ENCODE measurements at regions not wholly inside any gene's neighbourhood (a gene's known extent, or its start where the extent isn't known, plus 50 kb on each side); places are given as distances from the start of the nearest gene placed in this dataset.
A peak's percentile ranks its signal among the peaks of the same experiment; 100 is the strongest.
"Not testable (repeated sequence)": the region's sequence is repeated elsewhere in the genome, so short reads cannot be mapped to it uniquely, and the experiment has no call there.

- DNase-seq (ENCODE audit: low read depth in 1 of 2, low spot score in 1 of 2), result no peak
Observed at GRCh38 chr3:194189243-194189791, 53.4 kb downstream of the HES1 start.

DNA sequence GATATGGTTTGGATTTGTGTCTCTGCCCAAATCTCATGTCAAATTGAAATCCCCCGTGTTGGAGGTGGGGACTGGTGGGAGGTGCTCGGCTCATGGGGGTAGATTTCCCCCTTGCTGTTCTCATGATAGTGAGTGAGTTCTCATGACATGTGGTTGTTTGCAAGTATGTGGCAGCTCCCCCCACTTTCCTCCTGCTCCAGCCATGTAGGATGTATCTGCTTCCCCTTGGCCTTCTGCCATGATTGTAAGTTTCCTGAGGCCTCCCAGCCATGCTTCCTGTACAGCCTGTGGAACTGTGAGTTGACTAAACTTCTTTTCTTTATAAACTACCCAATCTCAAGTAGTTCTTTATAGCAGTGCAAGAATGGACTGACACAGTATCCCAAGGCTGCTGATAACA is 55.9 kb downstream of the HES1 start:
- not testable (repeated sequence) for DNase-seq (ENCODE audit: low read depth in 1 of 2, low spot score in 1 of 2)

GRCh38 chr3:194194051-194194756 is 58.3 kb downstream of the HES1 start:
- DNase-seq (ENCODE audit: low read depth in 1 of 2, low spot score in 1 of 2), result no peak

- DNase-seq (ENCODE audit: low read depth in 1 of 2, low spot score in 1 of 2), result no peak
Observed at GRCh38 chr3:194194757-194195085, 58.8 kb downstream of the HES1 start.

DNA sequence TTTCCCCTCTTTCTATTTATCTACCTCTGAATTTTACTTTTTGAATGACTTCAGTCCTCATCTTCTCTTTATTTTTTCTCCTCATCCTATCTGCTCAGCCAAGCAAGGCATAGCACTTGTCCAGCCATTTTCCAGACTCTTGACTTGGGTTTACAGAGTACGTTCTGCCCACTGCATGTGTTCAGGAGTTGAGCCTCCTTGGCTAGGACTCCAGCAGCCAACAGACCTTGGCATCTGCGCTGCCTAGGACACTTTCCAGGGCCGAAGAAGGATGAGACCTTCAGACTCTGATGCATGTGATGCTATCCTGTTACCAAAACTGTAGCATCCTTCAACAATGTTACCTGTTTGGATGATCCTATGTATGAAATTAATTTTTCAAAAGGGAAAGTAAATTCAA is 59.7 kb downstream of the HES1 start:
- DNase-seq (ENCODE audit: low read depth in 1 of 2, low spot score in 1 of 2), result no peak

GRCh38 chr3:194196876-194197275 is 60.9 kb downstream of the HES1 start:
- DNase-seq (ENCODE audit: low read depth in 1 of 2, low spot score in 1 of 2), result no peak

GRCh38 chr3:194197396-194197960 is 61.5 kb downstream of the HES1 start:
- DNase-seq (ENCODE audit: low read depth in 1 of 2, low spot score in 1 of 2), result no peak

DNA sequence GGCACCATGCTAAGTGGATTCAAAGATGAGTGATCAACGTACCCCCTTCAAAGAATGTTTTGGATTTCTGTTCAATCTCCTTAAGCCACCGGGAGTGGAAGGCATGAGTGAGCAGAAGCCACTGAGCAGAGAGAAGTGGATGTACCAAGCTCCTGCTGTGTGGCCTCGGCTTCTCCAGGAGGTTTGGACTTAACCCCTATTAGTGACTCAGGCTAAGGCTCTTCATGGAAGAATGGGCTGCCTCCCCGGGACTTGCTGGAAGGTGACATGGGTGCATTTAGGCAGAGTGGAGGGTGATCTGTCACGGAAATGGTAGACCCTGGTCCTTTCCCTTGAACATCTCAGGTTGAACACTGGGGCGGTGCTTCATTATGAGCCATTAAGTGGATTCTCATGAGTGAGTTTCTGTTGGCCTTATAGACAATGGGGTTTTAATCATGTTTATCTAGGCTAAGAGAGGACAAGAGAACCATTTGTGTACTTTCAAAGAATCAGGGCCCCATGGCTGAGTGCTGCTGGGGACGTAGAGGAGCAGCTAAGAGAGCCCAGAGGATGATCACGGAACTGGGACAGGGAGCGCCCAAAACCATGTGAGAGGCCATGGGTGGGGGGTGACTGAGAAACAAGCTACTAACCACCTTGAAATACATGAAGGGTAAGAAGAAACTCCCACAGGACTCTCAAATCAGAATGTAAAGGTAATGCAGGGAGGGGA is 62.2 kb downstream of the HES1 start:
- no peak for DNase-seq (ENCODE audit: low read depth in 1 of 2, low spot score in 1 of 2)

- no peak for DNase-seq (ENCODE audit: low read depth in 1 of 2, low spot score in 1 of 2)
Observed at GRCh38 chr3:194198938-194199337, 63.0 kb downstream of the HES1 start.

DNA sequence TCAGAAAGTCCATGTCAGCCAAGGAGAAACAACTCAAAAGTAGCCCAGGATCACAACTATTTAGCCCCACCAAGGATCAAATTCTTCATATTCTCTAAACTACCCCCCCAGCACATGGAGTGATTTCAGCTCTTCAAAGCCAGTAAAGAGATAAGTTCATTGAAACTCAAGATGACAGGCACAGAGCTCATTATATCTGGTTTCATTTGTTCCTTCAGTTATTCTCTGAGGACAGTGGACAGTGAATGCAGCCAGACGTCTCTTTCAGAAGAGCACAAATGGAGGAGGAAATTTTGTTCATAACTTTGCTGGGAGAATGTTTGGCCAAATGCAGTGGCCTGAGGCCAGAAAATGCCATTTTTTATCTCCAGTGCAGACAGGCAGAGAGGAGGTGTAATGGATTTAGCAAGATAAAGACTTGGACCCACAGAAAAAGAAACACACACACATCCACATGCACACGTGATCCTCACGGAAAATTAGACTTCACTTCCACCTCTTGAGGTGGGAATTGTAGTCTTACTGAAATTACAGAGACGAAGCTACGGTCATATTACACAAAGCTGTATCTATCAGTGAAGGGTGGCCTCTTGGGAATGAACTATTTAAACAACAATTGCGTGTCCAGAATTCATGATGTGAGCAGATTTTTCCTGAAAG is 64.6 kb downstream of the HES1 start:
- DNase-seq (ENCODE audit: low read depth in 1 of 2, low spot score in 1 of 2), result no peak

- DNase-seq (ENCODE audit: low read depth in 1 of 2, low spot score in 1 of 2), result no peak
Observed at GRCh38 chr3:194201953-194202666, 66.2 kb downstream of the HES1 start.

GRCh38 chr3:194203482-194204041 is 67.6 kb downstream of the HES1 start:
- peak in 1 of 2 donors; percentile 8 for DNase-seq (ENCODE audit: low read depth in 1 of 2, low spot score in 1 of 2)

GRCh38 chr3:194204042-194204987 is 68.4 kb downstream of the HES1 start:
- DNase-seq (ENCODE audit: low read depth in 1 of 2, low spot score in 1 of 2), result peak in 1 of 2 donors; percentile 4

DNA sequence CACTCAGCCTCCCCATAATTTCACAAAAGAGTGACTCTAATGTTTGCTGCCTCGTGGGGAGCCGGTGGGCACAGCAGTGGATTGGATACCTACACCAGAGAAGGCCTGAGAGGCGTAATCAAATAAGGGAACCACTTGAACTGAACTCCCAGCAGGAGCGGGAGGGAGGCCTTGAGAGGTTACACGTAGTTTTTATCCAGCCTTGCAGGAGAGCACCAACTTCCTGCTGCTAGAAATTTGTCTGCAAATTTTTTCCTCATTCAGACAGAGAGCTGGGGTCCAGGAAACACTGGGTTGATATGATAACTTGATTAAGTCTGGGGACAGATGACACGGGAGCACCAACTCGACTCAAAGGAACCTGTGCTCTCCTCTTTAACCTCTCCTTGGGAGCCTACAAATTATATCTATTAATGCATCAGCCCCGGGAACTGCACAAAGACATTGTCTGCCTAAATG is 69.8 kb downstream of the HES1 start:
- peak in 1 of 2 donors; percentile 8 for DNase-seq (ENCODE audit: low read depth in 1 of 2, low spot score in 1 of 2)

GRCh38 chr3:194206320-194206719 is 70.4 kb downstream of the HES1 start:
- DNase-seq (ENCODE audit: low read depth in 1 of 2, low spot score in 1 of 2), result no peak

DNA sequence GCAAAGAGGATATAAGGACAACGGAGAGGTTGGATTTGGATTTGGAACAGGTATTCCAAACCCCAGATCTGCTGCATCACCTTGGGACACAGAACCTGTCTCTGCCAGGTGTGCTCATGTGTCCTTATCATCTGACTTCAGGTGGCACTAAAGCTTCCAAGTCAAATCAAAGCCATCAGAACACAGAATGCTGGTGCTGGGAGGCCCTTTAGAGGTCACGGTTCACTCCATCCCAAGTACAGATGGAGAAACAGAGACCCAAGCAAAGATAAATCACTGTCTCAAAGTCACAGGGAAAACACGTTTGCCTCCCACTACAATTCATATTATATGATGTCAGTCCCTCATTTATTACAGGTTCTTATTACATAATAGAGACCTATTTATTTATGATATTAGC is 72.8 kb downstream of the HES1 start:
- DNase-seq (ENCODE audit: low read depth in 1 of 2, low spot score in 1 of 2), result no peak

DNA sequence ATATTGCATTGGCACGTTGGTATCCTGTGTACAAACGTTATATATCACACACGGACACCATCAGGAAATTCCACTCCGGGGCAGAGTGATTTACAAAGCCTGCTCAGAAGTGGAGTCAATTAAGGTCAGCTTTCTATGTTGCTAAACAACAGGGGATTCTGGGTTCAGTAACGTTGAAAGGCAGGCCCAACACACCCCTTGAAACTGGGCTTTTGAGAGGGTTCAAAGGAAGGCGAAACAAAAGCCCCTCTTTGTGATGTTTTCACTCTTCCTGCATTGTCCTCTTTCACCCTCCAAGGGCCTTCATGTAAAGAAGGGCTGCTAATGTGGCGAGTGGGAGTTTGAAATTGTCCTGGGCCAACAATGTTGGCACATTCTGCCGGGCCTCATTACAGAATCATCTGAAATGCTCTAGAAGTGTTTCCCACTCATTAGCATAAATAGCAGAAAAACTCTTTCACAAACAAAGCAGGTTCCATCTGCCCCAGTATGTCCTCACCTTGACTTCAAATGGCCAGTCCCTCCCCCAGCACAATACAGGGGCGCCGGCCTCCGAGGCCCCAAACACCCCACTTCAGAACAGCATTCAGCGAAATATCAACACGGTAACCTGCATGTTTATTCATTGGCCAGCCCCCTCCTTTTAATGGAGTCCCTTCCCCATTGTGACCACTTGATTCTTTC is 76.4 kb downstream of the HES1 start:
- no peak for DNase-seq (ENCODE audit: low read depth in 1 of 2, low spot score in 1 of 2)

DNA sequence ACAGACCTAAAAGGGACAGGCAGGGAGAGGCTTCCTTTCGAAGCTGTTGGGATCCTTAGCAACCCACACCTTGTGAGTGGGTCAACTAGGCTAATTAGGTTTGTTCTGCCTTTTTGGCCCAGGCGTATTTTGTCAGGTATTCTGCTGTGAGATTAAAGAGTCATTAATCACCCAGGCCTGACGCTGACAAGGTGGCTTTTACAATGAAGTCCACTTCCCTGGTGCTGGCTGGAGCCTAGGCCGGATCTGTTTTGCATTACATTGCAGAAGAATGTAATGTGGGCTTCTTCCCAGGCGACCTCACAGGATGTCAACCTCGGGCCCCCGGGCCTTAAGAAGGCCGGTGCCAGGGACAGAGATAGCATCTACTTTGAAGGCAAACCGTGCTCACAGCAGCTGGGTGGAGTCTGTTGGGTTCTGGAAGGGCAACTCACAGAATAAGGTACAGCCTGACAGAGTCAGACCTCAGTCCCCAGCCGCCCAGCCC is 76.9 kb downstream of the HES1 start:
- DNase-seq (ENCODE audit: low read depth in 1 of 2, low spot score in 1 of 2), result no peak

DNA sequence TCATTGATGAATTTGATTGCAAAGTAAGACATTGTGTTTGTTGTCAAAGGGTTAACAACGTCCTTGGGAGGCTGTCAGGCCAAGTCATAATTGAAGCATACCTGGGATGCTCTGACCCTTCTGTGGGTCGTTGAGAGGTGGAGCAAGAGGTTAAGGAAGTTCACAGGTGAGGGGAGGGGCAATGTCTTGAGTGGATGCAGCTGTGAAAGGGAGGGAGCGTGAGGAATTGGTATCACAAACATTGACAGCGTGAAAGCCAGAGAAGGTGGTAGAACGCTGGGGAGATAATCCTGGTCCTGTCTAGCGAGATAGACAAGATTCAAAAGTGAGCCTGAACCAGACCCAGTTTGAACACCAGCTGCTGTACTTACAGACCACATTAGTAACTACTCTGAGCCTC is 79.4 kb downstream of the HES1 start:
- DNase-seq (ENCODE audit: low read depth in 1 of 2, low spot score in 1 of 2), result no peak
